B cell (primary cell): ENCODE measurements at regions not wholly inside any gene's neighbourhood (a gene's known extent, or its start where the extent isn't known, plus 50 kb on each side); places are given as distances from the start of the nearest gene placed in this dataset.
"Not testable (repeated sequence)": the region's sequence is repeated elsewhere in the genome, so short reads cannot be mapped to it uniquely, and the experiment has no call there.

ENCODE experiments used
- ATAC-seq: fragments of 200-7000 bp; cut with Tn5 transposase; one replicate; pipeline ENCODE4 v1.10.0; 2021; ENCODE audit warnings: low read depth, mild to moderate bottlenecking, moderate number of reproducible peaks, moderate library complexity
- CTCF ChIA-PET: fragments of 350-600 bp; sonication (Branson Sonifier 250); formaldehyde crosslinking; loops from one replicate; lab custom pipeline; 2021; ENCODE audit warnings: antibody characterized with exemption, inconsistent platforms; lab: Charles Lee
- POLR2A ChIA-PET: fragments of 350-600 bp; sonication (Branson Sonifier 250); formaldehyde crosslinking; loops from one replicate; lab custom pipeline; 2021; ENCODE audit warnings: antibody characterized with exemption; lab: Charles Lee
- DNase-seq: peaks from one replicate; pipeline ENCODE4 v3.0.0; 2013
- H2AFZ ChIP-seq: 2 replicates; pipeline ENCODE4 v1.6.1; 2012; ENCODE audit warnings: mild to moderate bottlenecking, low read depth, low read length; ENCODE audit not compliant: insufficient read depth, poor library complexity, severe bottlenecking
- H3K27ac ChIP-seq, 2 donors: 1 replicate in 1 of 2; 2 replicates in 1 of 2; pipeline ENCODE4 v1.5.1; 2012 to 2013; ENCODE audit warnings: low read length in 2 of 2, mild to moderate bottlenecking in 2 of 2, moderate library complexity in 1 of 2
- H3K27me3 ChIP-seq, 4 experiments: fragments of 200-600 bp in 1 of 4; sonication (generic) in 1 of 4; replicated peaks in 1 of 4; 1 replicate in 2 of 4; 2 replicates in 2 of 4; pipeline versions ENCODE4 v1.6.1 to v1.7.0; 2013 to 2016; ENCODE audit warnings: low read length in 3 of 4, mild to moderate bottlenecking in 2 of 4, mixed read lengths in 1 of 4, moderate library complexity in 1 of 4; ENCODE audit not compliant: insufficient read depth in 4 of 4, control insufficient read depth in 3 of 4; ENCODE audit errors: control extremely low read depth in 1 of 4
- H3K36me3 ChIP-seq, 2 experiments: replicated peaks in 1 of 2; 1 replicate in 1 of 2; 2 replicates in 1 of 2; pipeline versions ENCODE4 v1.6.1 to v1.7.1; 2013; ENCODE audit warnings: low read length in 1 of 2; ENCODE audit not compliant: insufficient read depth in 2 of 2, control insufficient read depth in 1 of 2; ENCODE audit errors: control extremely low read depth in 1 of 2, extremely low read depth in 1 of 2
- H3K4me1 ChIP-seq, 2 donors: fragments of 200-600 bp in 1 of 2; sonication (generic) in 1 of 2; 1 replicate in 1 of 2; 2 replicates in 1 of 2; pipeline versions ENCODE4 v1.5.1 to v1.6.1; 2013 to 2017; ENCODE audit warnings: low read length in 2 of 2; ENCODE audit not compliant: control insufficient read depth in 2 of 2, insufficient read depth in 2 of 2
- H3K4me2 ChIP-seq: replicated peaks from 2 replicates; pipeline ENCODE3; 2012; ENCODE audit warnings: mild to moderate bottlenecking, low read depth, low read length; ENCODE audit not compliant: poor library complexity, severe bottlenecking
- H3K4me3 ChIP-seq, 5 experiments: fragments of 200-600 bp in 1 of 5; sonication (generic) in 1 of 5; 1 replicate in 3 of 5; 2 replicates in 2 of 5; pipeline versions ENCODE4 v1.5.1 to v1.7.0; 2011 to 2016; ENCODE audit warnings: low read length in 4 of 5, mild to moderate bottlenecking in 4 of 5, low read depth in 2 of 5, control low read depth in 1 of 5, moderate library complexity in 1 of 5; ENCODE audit not compliant: insufficient read depth in 1 of 5; ENCODE audit errors: control extremely low read depth in 1 of 5, extremely low read depth in 1 of 5
- H3K79me2 ChIP-seq: fragments of 200-600 bp; sonication (generic); one replicate; pipeline ENCODE4 v1.6.0; 2016; ENCODE audit warnings: low read length; ENCODE audit not compliant: control insufficient read depth, insufficient read depth
- H3K9ac ChIP-seq: fragments of 200-600 bp; sonication (generic); 2 replicates; pipeline ENCODE4 v1.6.1; 2017; ENCODE audit warnings: mild to moderate bottlenecking, low read length, moderate library complexity
- H3K9me3 ChIP-seq, 3 donors: one replicate each; pipeline versions ENCODE4 v1.6.1 to v1.7.1; 2013; ENCODE audit warnings: low read length in 2 of 3; ENCODE audit not compliant: control insufficient read depth in 2 of 3, insufficient read depth in 1 of 3; ENCODE audit errors: control extremely low read depth in 1 of 3
- H4K20me1 ChIP-seq: 2 replicates; pipeline ENCODE4 v1.6.0; 2012; ENCODE audit warnings: mild to moderate bottlenecking, low read length; ENCODE audit not compliant: insufficient read depth, control insufficient read depth, poor library complexity, severe bottlenecking
- H3K27ac Mint-ChIP-seq: one replicate; pipeline ENCODE4 v1.8.0; 2021; ENCODE audit warnings: mixed read lengths
- H3K27me3 Mint-ChIP-seq: one replicate; pipeline ENCODE4 v1.8.0; 2021; ENCODE audit warnings: mixed read lengths
- H3K4me1 Mint-ChIP-seq: one replicate; pipeline ENCODE4 v1.8.0; 2021; ENCODE audit warnings: mixed read lengths
- H3K4me3 Mint-ChIP-seq: one replicate; pipeline ENCODE4 v1.8.0; 2021; ENCODE audit warnings: mixed read lengths
- H3K9me3 Mint-ChIP-seq: one replicate; pipeline ENCODE4 v1.8.0; 2022; ENCODE audit warnings: mixed read lengths; ENCODE audit not compliant: insufficient read depth
- EZH2 ChIP-seq: IDR thresholded peaks from 2 replicates; pipeline ENCODE4 v1.6.1; 2012; ENCODE audit warnings: borderline replicate concordance, low read depth, mild to moderate bottlenecking, moderate library complexity, low read length; ENCODE audit not compliant: insufficient read depth, poor library complexity, severe bottlenecking
- WGBS: methylation state at CpG from one replicate; pipeline ENCODE4 v1.1.5; 2013; ENCODE audit warnings: missing lambda C conversion rate; ENCODE audit not compliant: insufficient coverage; 5-methylcytosine and 5-hydroxymethylcytosine counted together
- intact Hi-C: fragments of 100-400 bp; cut with micrococcal nuclease; formaldehyde crosslinking; loops from one replicate; pipeline ENCODE4 v1.10.0; 2022
- TF ChIP-seq, protein P1 (sequence below): fragments of 200-600 bp; IDR thresholded peaks from one replicate; pipeline ENCODE4 v1.8.0; 2022; ENCODE audit warnings: antibody characterized with exemption, mild to moderate bottlenecking

DNA sequence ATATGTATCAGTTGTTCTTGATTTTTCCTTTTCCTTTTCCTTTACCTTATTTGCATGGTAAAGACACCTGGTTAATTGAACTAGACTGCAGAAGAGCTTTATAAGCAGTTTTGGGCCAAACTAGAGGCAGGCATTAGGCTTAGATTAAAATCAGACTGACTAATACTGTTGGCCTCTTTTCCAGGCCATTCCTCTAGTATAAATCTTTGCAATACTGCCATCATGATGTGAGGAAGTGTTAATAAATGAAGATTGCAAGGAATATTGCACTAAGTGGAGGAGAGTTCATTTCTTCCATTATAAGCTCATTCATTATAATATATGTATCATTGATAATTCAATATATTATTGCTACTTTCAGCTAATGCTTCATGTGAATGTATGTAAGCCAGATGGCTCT lies 163.8 kb downstream of the MMUT start:
- H4K20me1 ChIP-seq: no peaks in the 10 kb centered on the region
- ATAC-seq (no peak), DNase-seq (no peak)
- H3K79me2 ChIP-seq: no peaks in the 10 kb centered on the region
- H3K27ac Mint-ChIP-seq: no peak overlapping the region
- no peaks in the 10 kb centered on the region for H3K4me1 ChIP-seq
- H3K4me2 ChIP-seq: no peak overlapping the region
- peaks cover 8% of the 10 kb centered on the region for H3K9me3 Mint-ChIP-seq
- H3K4me3 Mint-ChIP-seq: no peak overlapping the region
- no peak overlapping the region for H3K4me3 ChIP-seq
- no peak overlapping the region for H2AFZ ChIP-seq
- ChIA-PET POLR2A (no interaction called here), CTCF (no interaction called here)
- H3K9me3 ChIP-seq: peaks cover 0 to 9% (median 0%) of the 10 kb centered on the region in 3 donors
- intact Hi-C loops: no loop called here
- no peaks in the 10 kb centered on the region for H3K27me3 Mint-ChIP-seq
- H3K9ac ChIP-seq: no peak overlapping the region
- H3K4me1 Mint-ChIP-seq: no peaks in the 10 kb centered on the region
- H3K27me3 ChIP-seq: no peaks in the 10 kb centered on the region
- H3K27ac ChIP-seq: no peak overlapping the region
- TF ChIP-seq, protein P1, sequence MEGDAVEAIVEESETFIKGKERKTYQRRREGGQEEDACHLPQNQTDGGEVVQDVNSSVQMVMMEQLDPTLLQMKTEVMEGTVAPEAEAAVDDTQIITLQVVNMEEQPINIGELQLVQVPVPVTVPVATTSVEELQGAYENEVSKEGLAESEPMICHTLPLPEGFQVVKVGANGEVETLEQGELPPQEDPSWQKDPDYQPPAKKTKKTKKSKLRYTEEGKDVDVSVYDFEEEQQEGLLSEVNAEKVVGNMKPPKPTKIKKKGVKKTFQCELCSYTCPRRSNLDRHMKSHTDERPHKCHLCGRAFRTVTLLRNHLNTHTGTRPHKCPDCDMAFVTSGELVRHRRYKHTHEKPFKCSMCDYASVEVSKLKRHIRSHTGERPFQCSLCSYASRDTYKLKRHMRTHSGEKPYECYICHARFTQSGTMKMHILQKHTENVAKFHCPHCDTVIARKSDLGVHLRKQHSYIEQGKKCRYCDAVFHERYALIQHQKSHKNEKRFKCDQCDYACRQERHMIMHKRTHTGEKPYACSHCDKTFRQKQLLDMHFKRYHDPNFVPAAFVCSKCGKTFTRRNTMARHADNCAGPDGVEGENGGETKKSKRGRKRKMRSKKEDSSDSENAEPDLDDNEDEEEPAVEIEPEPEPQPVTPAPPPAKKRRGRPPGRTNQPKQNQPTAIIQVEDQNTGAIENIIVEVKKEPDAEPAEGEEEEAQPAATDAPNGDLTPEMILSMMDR: no peak
- no peak for TF ChIP-seq EZH2
- H3K36me3 ChIP-seq: no peaks in the 10 kb centered on the region

DNA sequence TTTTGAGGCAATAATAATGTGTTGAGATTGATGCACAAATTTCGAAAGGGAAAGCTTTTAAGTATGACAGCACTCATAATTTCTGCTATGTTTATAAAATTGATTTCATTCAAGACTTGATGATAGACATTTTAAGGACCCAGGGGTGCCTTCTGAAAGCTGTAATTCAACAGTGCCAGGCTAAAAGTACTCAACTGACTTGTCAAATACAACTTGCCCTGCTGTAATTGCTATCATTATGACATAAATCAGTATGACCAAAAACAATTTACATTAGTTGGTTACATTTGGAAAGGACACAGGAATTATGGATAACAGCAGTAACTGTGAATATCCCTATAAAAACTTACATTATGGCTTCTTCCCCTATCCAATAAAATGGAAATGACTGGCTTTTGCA lies 178.9 kb downstream of the MMUT start:
- H3K4me1 Mint-ChIP-seq: no peaks in the 10 kb centered on the region
- Histone ChIP-seq H3K9me3 (no peaks in the 10 kb centered on the region), H2AFZ (no peak overlapping the region), H3K27me3 (no peaks in the 10 kb centered on the region), H4K20me1 (no peaks in the 10 kb centered on the region), H3K4me1 (no peaks in the 10 kb centered on the region), H3K27ac (no peak overlapping the region), H3K4me2 (no peak overlapping the region), H3K9ac (no peak overlapping the region), H3K79me2 (no peaks in the 10 kb centered on the region), H3K36me3 (no peaks in the 10 kb centered on the region), H3K4me3 (no peak overlapping the region)
- WGBS: no CpG with 5 or more reads among the region's 1 CpG
- no peaks in the 10 kb centered on the region for H3K27me3 Mint-ChIP-seq
- ATAC-seq: no peak
- DNase-seq: no peak
- no peak overlapping the region for H3K4me3 Mint-ChIP-seq
- CTCF ChIA-PET: no interaction called here
- POLR2A ChIA-PET: no interaction called here
- TF ChIP-seq, protein P1: no peak
- no peak for TF ChIP-seq EZH2
- H3K27ac Mint-ChIP-seq: no peak overlapping the region
- intact Hi-C loops: no loop called here
- H3K9me3 Mint-ChIP-seq: no peaks in the 10 kb centered on the region

DNA sequence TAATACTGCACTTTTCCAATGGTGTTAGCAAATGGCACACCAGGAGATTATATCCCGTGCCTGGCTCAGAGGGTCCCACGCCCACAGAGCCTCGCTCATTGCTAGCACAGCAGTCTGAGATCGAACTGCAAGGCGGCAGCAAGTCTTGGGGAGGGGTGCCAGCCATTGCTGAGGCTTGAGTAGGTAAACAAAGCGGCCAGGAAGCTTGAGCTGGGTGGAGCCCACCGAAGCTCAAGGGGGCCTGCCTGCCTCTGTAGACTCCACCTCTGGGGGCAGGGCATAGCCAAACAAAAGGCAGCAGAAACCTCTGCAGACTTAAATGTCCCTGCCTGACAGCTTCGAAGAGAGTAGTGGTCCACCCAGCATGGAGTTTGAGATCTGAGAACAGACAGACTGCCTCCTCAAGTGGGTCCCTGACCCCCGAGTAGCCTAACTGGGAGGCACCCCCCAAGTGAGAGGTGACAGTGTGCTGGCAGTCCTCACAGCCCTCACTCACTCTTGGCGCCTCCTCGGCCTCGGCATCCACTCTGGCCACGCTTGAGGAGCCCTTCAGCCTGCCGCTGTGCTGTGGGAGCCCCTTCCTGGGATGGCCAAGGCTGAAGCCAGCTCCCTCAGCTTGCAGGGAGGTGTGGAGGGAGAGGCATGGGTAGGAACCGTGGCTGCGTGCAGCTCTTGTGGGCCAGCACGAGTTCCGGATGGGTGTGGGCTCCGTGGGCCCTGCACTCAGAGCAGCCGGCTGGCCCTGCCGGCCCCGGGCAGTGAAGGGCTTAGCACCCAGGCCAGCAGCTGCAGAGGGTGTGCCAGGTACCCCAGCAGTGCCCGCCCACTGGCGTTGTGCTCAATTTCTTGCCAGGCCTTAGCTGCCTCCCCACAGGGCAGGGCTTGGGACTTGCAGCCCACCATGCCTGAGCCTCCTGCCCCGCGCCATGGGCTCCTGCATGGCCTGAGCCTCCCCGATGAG lies 188.0 kb downstream of the MMUT start:
- WGBS: 80% methylated on average over 26 of the region's 27 CpGs
- H3K36me3 ChIP-seq, H3K4me3 ChIP-seq, intact Hi-C loops, H3K9ac ChIP-seq, H3K4me2 ChIP-seq, H3K27ac Mint-ChIP-seq, H2AFZ ChIP-seq, H3K4me1 ChIP-seq, POLR2A ChIA-PET, H3K9me3 Mint-ChIP-seq, H3K27ac ChIP-seq, CTCF ChIA-PET, H3K4me3 Mint-ChIP-seq, ATAC-seq, H4K20me1 ChIP-seq, H3K27me3 ChIP-seq, H3K4me1 Mint-ChIP-seq, H3K27me3 Mint-ChIP-seq, H3K79me2 ChIP-seq: not testable (repeated sequence)
- peaks cover 0 to 14% (median 0%) of the 10 kb centered on the region in 3 donors for H3K9me3 ChIP-seq
- DNase-seq: peak; percentile 1
